Fibroblast of the aortic adventitia (primary cell): ENCODE measurements at regions not wholly inside any gene's neighbourhood (a gene's known extent, or its start where the extent isn't known, plus 50 kb on each side); places are given as distances from the start of the nearest gene placed in this dataset.
A peak's percentile ranks its signal among the peaks of the same experiment; 100 is the strongest.
"Not testable (repeated sequence)": the region's sequence is repeated elsewhere in the genome, so short reads cannot be mapped to it uniquely, and the experiment has no call there.

Experiments used
- DNase-seq: peaks from one replicate; pipeline ENCODE4 v3.0.0-alpha.2; 2010; ENCODE audit warnings: low read depth
- H3K4me3 ChIP-seq: 2 replicates; pipeline ENCODE4 v1.5.1; 2011; ENCODE audit warnings: low read depth, mild to moderate bottlenecking, control low read depth, low read length, moderate library complexity
- CTCF ChIP-seq: IDR thresholded peaks from 2 replicates; pipeline ENCODE4 v1.5.1; 2011; ENCODE audit warnings: mild to moderate bottlenecking, low read length, control low read depth, inconsistent platforms; ENCODE audit not compliant: insufficient read depth

- TF ChIP-seq CTCF, result no peak
- DNase-seq, result no peak
- no peak overlapping the region for H3K4me3 ChIP-seq
Measured at GRCh38 chr3:152589644-152590043, 245.3 kb upstream of the P2RY1 start.

GRCh38 chr3:152591515-152591914, 243.4 kb upstream of the P2RY1 start:
- no peak for TF ChIP-seq CTCF
- H3K4me3 ChIP-seq, result no peak overlapping the region
- no peak for DNase-seq

GRCh38 chr3:152593242-152593641, 241.7 kb upstream of the P2RY1 start:
- DNase-seq, result no peak
- no peak for TF ChIP-seq CTCF
- no peak overlapping the region for H3K4me3 ChIP-seq

GRCh38 chr3:152595975-152596821, 238.7 kb upstream of the P2RY1 start:
- peak; percentile 90 for DNase-seq
- TF ChIP-seq CTCF, result no peak
- peak overlapping the region; percentile 39 for H3K4me3 ChIP-seq

- not testable (repeated sequence) for H3K4me3 ChIP-seq, DNase-seq
Measured at GRCh38 chr3:152596832-152597231, 238.1 kb upstream of the P2RY1 start.

GRCh38 chr3:152606146-152606545, 228.8 kb upstream of the P2RY1 start:
- no peak for DNase-seq
- TF ChIP-seq CTCF, result no peak
- no peak overlapping the region for H3K4me3 ChIP-seq

- no peak for DNase-seq
- no peak overlapping the region for H3K4me3 ChIP-seq
- no peak for TF ChIP-seq CTCF
Measured at GRCh38 chr3:152607179-152607578, 227.8 kb upstream of the P2RY1 start.
